Activated T-cell treated with anti-CD3 and anti-CD28 coated beads for 1 hour (primary cell): ENCODE measurements at regions not wholly inside any gene's neighbourhood (a gene's known extent, or its start where the extent isn't known, plus 50 kb on each side); places are given as distances from the start of the nearest gene placed in this dataset.

Experiments used
- DNase-seq: peaks from one replicate; pipeline ENCODE4 v3.0.0-alpha.2; 2020; ENCODE audit warnings: low read depth

GRCh38 chr14:65250162-65250495, 147.8 kb upstream of the MAX start:
- DNase-seq = no peak

DNA sequence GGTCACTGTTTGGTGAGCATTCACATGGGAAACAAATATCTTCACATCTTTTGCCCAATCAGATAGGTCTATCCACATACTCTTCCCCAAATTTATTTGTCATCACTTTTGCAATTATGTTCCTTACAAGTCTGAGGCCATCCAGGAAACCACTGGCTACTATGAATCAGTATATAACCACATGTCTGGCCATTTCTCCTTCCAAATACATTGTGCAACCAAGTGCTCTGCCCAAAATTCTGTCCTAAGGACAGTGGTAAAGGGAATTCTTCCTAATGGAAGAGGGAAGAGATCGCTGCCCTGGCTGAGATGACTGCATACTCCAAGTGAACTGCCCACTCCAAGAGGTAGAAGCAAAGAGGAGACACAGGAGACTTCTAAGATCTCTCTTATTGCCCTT, 148.9 kb upstream of the MAX start:
- no peak for DNase-seq

- DNase-seq = no peak
Measured at GRCh38 chr14:65252482-65253255, 150.4 kb upstream of the MAX start.

DNA sequence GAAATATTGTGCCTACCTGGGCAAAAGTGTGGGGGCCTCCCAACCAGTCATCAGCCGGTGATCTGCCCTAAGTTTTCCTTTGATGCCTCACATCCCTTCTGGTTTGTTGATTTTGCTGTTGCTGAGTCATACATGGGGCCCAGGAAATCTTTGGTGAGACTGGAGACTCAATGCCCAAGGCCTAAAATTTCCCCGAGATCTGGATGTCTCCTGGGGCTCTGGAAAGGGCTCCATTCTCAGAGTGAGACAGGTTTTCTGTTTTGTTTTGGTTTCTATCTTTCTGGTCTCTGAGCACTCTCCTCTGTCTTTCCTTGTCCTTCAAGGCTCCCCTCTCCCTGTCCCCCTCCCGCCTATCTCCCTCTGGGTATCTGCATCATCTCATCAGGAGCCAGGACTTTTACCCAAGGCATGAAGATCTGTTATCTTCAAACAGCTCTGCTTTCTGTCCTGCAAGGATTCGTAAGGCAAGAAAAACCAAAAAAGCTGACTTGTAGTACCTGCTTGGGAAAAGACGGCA, 152.8 kb upstream of the MAX start:
- DNase-seq = no peak

DNA sequence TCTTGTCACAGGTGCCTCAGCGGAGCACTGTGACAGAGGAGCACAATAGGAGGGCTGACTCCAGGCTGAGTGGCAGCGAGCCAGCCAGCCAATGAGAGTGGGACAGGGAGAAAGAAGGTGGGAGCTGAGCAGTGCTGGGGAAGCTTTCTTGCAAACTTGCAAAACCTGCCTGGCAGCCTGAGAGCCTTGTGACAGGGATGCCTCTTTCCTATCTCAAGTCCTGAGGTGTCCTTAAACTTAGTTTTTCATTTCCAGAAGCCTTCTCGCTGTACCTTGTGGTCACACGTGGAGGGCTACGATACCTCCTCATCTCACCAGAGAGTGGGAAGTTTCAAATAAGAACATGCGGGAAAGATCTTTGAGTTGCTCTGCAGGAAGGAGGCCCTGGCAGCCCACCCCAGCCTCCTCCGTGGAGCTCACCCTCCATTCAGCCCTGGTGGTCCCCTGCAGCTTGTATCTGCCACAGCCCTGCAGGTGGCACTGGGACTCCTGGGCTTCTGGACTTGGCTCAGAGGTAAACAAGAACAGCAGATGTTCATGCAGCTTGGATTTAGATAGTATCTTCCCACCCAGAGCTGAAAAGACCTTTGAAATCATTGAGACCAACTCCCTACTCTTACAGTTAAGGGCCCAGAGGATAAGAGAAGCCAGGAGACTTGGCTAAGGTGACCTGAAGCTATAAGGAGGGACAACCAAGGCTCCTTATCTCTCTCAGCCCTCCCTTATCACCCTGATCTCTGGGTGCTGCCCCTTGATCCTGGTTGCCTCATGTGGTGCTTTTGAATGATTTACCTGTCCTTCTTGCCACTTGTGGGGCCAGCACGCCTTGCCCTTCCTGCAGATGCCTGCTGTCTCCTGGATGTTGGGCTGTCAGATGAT, 153.5 kb upstream of the MAX start:
- DNase-seq = no peak

DNA sequence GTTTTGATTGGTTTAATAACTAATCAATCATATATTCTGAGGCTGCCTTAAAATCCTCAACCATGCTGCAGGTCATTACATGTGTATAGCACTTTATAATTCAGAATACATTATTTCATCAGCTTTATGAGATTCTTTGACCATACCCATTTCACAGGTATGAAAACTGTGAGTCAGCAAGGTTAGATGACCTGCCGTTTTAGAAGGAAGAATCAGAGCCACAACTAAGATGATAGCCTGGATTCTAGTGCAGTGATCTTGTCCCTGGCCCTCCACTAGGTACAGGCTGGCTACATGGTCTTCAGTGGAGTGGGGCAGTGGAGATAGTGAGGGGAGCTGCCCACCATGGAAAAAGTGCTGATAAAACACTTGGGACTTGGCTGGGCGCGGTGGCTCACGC, 154.4 kb upstream of the MAX start:
- DNase-seq = no peak

DNA sequence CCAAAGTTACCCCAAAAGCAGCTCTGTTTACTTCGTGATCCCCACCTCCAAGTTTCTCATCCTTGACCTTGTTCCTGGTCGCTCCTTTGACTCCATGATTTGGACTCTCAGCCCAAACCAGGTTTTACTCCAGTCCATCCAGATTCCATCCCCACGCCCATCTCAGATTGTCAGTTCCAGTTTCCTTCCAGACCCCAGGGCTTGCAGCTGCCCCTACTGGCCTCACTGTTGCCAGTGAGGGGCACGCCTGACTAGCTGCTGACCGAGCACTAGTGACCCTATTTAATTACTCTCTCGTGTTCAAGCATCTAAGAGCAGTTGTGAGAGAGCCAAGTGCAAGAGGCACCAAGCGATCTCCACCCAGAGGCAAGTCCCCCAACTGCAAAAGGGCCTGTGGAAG, 155.1 kb upstream of the FUT8 start:
- no peak for DNase-seq

- no peak for DNase-seq
Measured at GRCh38 chr14:65258391-65258790, 154.1 kb upstream of the FUT8 start.

DNA sequence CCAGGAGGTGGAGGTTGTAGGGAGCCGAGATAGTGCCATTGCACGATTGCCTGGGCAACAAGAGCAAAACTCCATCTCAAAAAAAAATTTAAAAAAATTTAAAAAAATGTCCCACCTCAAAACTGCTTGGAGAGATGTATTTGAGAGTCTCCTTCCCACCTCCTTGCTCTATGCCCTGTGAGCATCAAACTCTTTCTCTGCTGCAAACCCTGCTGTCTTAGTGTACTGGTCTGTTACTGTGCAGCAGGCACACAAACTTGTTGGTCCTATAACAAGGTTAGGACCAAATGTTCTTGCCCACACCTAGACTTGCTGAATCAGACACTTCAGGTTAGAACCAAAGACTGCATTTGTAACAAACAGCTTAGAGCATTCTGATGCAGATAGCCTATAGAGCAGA, 153.5 kb upstream of the FUT8 start:
- no peak for DNase-seq

DNA sequence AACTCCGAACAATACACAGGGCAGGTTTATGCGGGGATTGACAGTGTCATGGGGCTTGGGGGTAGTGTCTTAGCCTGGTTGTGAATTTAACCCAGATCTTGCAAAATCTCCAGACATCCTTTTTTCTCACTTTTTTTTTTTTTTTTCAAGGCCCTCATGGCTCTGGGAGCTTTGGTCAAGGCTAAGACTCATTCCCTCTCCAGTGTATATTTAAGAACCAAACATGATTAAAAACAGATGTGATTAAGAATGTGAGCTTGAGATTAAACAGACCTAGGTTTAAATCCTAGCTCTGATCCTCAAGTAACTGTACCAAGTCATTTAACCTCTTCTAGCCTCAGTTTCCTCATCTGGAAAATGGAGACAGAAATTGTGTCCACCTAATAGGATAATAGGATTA, 151.7 kb upstream of the FUT8 start:
- no peak for DNase-seq

DNA sequence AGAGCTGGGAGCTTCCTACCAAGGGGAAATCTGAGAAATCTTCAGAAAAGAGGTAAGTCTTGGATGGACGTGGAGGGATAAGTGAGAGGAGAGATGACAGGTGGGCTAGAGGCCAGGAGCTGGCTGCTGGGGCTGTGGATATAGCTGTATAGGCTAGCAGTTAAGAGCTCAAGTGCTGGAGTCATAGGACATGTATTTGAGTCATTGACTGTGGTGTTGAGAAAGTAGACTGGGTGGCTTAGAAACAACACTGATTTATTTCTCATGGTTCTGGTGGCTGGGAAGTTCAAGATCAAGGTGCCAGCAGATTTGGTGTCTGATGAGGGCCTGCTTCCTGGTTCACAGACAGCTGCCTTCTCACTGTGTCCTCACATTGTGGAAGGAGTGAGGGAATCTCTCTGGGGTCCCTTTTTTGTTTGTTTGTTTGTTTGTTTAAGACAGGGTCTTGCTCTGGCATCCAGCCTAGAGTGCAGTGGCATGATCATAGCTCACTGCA, 151.1 kb upstream of the FUT8 start:
- DNase-seq = no peak

DNA sequence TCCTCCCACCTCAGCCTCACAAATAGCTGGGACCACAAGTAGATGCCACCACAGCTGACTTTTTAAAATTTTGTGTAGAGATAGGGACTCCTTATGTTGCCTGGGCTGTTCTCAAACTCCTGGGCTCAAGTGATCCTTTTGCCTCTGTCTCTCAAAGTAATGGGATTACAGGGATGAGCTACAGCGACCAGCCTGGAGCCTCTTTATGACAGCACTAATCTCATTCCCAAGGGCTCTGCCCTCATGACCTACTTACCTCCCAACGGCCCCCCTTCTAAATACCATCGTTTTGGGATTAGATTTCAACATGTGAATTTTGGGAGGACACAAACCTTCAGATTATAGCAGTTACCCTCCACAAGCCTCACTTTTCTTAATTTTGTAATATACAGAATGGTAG, 150.6 kb upstream of the FUT8 start:
- no peak for DNase-seq

GRCh38 chr14:65263177-65263788, 149.2 kb upstream of the FUT8 start:
- no peak for DNase-seq

- no peak for DNase-seq
Measured at GRCh38 chr14:65267856-65268255, 144.7 kb upstream of the FUT8 start.

DNA sequence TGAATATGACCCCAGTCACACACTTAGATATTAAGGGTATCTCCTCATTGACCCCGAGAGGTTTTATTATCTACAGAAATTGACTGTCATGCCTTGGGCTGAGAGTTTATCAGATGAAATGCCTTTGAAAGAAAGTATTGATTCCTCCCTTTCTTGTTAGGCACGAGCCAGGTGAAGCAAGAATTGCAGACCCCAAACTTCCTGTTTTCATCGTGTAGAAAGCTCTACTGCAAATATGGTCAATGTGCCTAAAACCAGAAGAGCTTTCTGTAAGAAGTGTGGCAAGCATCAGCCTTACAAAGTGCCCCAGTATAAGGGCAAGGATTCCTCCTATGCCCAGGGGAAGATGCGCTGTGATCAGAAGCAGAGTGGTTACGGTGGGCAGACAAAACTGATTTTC, 143.9 kb upstream of the FUT8 start:
- DNase-seq = no peak

- no peak for DNase-seq
Measured at GRCh38 chr14:65269732-65270131, 142.8 kb upstream of the FUT8 start.

- DNase-seq = no peak
Measured at GRCh38 chr14:65277027-65277426, 135.5 kb upstream of the FUT8 start.

- no peak for DNase-seq
Measured at GRCh38 chr14:65277580-65278270, 134.8 kb upstream of the FUT8 start.

GRCh38 chr14:65278589-65278988, 133.9 kb upstream of the FUT8 start:
- no peak for DNase-seq

GRCh38 chr14:65279510-65279909, 133.0 kb upstream of the FUT8 start:
- DNase-seq = no peak

DNA sequence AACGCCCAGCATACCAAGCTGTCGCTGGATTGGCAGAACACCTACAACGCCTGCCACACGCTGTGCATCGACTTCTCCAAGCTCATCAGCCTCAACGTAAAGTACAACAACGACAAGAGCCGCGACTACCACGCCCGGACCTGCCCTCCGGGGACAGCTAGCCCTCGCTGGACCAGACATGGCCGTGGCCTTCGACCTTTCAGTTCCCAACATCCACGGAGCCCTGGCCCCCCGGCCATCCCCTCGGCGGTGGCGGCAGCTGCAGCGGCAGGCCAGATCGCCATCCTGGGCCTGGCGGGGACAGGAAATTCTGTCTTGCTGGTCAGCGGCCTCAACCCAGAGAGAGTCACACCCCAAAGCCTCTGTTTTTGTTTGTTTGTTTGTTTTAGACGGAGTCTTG, 132.6 kb upstream of the FUT8 start:
- DNase-seq = no peak

DNA sequence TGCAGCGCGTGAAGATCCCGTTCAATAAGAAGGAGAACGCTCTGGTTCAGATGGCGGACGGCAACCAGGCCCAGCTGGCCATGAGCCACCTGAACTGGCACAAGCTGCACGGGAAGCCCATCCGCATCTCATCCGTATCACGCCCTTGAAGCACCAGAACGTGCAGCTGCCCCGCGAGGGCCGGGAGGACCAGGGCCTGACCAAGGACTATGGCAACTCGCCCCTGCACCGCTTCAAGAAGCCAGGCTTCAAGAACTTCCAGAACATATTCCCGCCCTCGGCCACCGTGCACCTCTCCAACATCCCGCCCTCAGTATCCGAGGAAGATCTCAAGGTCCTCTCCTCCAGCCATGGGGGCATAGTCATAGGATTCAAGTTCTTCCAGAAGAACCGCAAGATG, 131.9 kb upstream of the FUT8 start:
- DNase-seq = no peak
